GM21723 (cell line): ENCODE measurements at regions not wholly inside any gene's neighbourhood (a gene's known extent, or its start where the extent isn't known, plus 50 kb on each side); places are given as distances from the start of the nearest gene placed in this dataset.

Source experiments
- ATAC-seq: cut with Tn5 transposase; IDR thresholded peaks from one replicate; pipeline ENCODE4 v1.9.1; 2021; ENCODE audit warnings: mild to moderate bottlenecking, moderate library complexity; ENCODE audit not compliant: unreplicated experiment

DNA sequence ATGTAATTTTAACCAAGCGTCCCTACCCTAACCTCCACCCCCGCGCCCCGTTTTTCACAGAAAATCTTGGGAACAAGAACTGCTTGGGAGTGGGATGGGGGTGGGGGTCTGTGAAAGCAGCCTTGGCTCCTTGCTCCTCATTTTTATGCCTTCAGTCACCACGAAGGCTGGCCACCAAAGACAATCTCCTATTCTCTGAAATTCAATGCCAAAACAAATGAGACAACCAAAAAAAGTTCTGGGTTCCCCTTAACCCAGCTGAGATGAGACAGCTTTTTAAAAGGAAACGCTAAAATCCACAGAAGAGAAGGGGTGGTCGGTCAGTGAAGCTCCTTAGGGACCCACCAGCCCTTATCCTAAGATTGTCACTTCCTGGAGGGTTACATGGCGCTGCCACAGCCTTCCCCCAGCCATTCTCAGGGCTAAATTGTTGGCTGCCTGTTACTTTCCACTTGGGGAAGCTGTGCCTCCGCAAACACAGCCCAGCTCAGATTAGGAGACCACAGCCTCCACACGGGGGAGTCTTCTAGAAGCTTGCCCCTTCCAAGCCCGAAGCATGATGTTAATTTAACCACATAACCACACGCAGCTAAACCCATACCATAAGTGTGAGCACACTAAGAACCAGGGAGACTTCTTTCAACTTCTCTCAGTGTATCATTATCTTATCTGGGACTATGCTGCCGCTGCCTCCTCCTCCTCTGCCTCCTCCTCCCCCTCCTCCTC is 136.3 kb downstream of the FOXD1 start:
- no peak for ATAC-seq

DNA sequence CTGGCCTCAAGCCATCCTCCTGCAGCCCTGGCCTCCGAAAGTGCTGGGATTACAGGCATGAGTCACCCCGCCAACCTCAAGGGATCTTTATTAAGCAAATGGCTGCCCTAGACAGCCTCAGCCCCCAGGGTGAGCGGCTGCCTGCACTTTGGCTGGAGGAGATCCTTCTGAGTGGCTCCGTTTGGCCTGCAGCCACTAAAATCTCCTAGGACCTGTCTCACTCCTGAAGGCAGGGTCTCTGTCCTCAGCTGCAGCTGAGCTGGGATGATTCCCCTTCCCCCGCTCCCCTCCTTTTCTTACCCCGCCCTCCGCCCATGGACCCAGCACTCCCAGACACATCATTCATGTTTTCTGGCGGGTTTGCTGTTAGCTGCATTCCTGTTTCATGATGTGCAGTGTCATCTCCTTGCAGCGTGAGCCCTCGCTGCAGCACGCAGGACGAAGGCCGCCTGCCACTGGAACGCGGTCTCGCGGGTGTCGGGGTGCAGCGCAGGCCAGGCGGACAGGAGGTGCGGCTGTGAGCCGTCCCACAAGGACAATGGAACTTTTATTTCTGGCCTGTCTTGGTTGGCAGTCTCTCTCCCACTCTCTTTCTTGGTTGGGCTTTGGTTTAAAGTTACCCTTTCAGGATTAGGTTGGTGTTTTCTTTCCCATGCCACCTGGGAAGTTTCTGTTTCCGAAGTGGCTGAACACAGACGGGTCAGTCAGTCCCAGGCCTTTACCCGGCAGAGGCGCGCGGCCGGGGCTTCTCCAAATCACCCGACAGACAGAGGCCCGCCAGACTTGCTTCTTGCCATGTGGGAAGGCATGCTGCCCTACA is 137.1 kb downstream of the FOXD1 start:
- no peak for ATAC-seq

GRCh38 chr5:73307645-73308355 is 134.8 kb downstream of the TMEM174 start:
- ATAC-seq = no peak

- ATAC-seq = no peak
Measured at GRCh38 chr5:73306741-73307275, 133.8 kb downstream of the TMEM174 start.

DNA sequence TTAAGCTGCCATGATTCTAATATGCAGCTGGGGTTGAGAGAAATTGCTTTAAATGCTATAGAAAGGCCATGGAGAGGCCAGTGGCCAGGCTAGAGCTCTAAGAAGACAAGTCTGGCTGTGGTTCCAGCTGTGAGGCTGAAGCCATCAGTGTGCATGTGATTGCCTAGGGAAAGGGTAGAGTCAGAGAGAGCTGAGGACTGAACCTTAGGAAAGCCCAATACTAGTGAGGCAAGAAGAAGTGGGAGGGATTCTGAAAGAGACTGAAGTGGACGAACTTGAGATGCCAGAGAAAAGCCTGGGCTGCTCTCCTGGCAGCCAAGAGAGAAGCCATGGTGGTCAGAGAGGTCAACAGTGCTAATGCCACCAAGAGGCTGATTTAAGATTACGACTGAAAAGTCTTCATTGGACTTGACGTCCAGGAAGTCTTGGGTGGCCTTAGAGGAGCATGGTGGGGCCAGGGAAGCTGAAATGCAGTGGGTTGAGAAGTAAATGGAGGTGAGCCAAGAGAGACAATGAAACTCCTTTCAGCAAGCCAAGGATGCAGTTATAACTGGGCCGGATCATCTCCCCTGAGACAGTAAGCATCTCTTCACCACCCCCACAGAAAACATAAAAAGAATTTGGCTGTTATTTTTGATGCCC is 133.2 kb downstream of the TMEM174 start:
- no peak for ATAC-seq

DNA sequence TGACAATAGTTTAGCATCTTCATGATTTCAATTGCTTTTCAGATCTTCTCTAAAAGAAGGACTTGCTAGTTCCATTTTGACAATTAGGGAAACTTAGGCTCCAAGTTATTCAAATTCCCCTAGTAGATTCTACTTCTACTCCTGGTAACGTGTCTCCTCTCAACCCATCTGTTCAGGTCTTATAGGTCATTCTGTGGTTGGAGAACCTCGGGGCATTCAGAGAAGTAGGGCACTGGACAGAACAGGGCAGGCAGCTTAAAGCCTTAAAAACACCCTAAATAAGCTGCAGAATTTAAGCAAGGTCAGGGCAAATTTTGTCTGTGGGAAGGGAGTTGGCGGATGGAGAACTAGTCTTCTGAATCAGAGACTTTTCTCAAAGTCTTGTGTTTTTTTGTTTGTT is 132.4 kb downstream of the TMEM174 start:
- ATAC-seq = no peak

GRCh38 chr5:73304381-73304780 is 131.4 kb downstream of the TMEM174 start:
- no peak for ATAC-seq

- no peak for ATAC-seq
Measured at GRCh38 chr5:73303148-73304079, 130.4 kb downstream of the TMEM174 start.

DNA sequence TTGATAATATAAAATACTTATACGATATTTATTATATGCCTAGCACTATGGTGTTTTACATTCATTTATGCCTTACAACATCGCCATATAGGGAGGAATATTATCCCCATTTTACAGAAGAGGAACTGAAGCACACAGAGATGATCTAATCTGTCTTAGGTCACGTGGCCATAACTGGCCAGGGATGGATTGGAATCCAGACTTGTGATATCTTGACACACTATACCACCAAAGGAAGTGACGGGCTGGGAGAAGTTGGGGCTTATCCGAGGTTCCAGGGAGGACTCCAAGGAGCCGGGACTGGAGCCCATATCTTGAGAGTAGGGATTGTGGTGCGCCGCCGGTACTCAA is 129.8 kb downstream of the TMEM174 start:
- ATAC-seq = no peak

- no peak for ATAC-seq
Measured at GRCh38 chr5:73301208-73301901, 128.4 kb downstream of the TMEM174 start.

DNA sequence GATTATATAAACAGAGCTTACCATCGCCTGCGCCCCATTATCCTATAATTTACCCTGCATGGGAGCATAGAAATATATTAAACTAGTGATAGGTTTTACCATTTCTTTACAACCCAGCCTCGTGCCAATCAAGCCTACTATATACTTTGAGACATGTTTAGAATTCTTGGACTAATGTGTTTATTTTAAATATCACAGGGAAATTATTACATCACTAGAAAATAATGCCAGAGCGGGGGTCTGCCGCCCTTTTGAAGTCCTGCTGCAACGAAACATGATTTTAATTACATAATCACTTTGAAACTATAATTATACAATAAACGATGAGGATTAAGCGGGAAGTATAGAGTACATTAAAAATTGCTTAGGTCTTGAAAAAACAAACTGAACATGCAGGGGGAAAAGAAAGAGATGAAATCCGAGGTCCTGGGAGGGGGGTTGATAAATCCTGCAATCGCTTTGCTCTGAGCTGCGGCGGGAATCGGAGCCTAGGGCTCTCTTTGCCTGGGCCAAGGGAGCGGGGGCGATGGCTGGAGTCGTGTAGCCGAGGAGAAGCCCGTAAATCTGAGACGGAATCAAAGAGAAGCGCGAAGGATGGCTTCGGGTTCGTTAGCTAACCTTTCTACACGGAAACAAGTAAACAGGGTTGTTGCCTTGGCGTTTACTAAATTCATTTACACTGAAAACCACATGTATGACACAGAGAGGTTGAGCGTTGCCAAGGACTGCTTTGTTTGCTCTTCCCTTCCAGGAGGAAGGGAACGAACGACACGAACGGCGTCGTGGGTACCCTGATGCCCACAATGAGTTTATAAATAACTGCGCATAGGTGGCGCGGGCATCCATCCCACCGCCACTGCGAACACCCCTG is 127.6 kb downstream of the TMEM174 start:
- ATAC-seq = no peak

GRCh38 chr5:73299665-73300336 is 126.8 kb downstream of the TMEM174 start:
- ATAC-seq = no peak

GRCh38 chr5:73298772-73299630 is 126.0 kb downstream of the TMEM174 start:
- ATAC-seq = no peak

DNA sequence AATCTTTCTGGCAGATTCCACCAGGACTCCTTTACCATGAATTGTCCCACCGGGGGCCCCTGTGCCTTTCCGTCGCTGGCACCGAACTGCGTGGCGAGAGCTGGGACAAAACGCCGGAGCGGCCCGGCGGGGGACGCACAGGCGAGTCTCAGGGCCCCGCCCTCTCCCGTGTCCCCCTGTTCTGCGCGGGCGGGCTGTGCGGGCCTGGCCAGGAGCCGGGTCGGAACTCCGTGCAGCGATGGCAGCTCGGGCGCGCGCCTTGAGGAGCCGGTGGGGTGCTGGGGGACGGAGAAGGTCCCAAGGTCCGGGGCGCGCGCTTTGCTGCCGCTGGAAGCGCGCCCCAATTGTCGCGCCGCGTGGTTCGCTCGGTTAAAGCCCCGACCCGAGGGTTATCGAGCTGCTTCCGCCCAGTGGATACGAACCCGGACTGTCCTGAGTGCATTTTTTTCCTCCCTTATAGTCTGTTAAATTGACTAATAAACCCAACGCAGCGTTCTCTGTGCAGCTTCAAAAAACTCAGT is 125.3 kb downstream of the TMEM174 start:
- ATAC-seq = no peak

DNA sequence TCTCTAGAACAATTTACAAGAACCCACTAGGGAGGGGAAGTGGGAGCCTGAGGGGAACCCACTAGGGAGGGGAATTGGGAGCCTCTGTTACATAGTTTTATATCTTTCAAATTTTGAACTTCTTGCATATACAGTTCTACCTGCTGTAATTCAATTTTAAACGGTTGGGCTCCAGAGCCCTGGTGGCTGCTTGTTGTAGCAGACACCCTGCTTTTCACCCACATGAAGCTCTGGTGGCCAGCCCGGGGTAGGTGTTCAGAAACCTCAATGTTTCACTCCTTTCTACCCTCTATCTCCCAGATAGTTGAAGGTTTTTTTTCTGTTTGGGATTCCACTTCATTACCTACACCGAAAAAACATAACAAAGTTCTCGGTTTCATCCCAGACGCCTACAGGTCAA is 124.4 kb downstream of the TMEM174 start:
- ATAC-seq = no peak

DNA sequence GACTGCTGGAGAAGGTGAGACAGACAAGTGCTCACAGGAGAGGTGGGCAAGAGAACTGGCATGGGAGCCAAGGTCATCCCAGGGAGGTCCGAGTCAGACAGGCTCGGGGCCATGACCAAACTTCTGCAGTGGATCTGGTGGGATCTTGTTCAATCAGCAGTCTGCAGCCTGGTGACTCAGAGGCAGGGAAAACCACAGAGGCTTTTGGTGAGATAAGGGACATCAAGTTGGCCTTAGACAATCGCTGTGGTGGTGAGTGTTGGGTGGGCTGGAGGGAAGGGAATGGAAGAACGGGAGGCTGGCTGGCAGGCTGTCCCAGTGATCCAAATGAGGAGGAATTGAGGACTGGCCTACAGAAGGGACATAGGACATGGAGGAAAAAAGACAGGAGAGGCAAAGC is 123.8 kb downstream of the TMEM174 start:
- no peak for ATAC-seq

- no peak for ATAC-seq
Measured at GRCh38 chr5:73295921-73296320, 122.9 kb downstream of the TMEM174 start.
